HCT116 (cell line): ENCODE measurements at regions not wholly inside any gene's neighbourhood (a gene's known extent, or its start where the extent isn't known, plus 50 kb on each side); places are given as distances from the start of the nearest gene placed in this dataset.

Experiments used
- ATAC-seq: fragments of 200-7000 bp; cut with Tn5 transposase; 2 replicates; pipeline ENCODE4 v1.9.1; 2020; ENCODE audit warnings: mild to moderate bottlenecking, moderate library complexity
- BruUV-seq: library from RNA; stranded (reverse); fragments of 400-500 nt; replicated peaks from 2 replicates; lab custom pipeline; 2021; lab: Mats Ljungman, UMichigan
- CTCF ChIA-PET: fragments of 300-600 bp; sonication (Branson Sonifier 250); formaldehyde crosslinking; loops from one replicate; lab custom pipeline; 2021; ENCODE audit warnings: antibody characterized with exemption; lab: Charles Lee
- POLR2A ChIA-PET: fragments of 300-600, 350-600 bp; sonication (Branson Sonifier 250); formaldehyde crosslinking; loops from one replicate; lab custom pipeline; 2021; ENCODE audit warnings: antibody characterized with exemption; lab: Charles Lee
- RAD21 ChIA-PET, 2 experiments: fragments of 300-600 bp; sonication (Branson Sonifier 250); formaldehyde crosslinking; loops; one replicate each; lab custom pipeline; 2023; ENCODE audit warnings: low total read pairs in 2 of 2; ENCODE audit not compliant: uncharacterized antibody in 2 of 2, unreplicated experiment in 2 of 2, low non-redundant PET in 1 of 2; lab: Charles Lee
- DNase-seq: peaks from one replicate; pipeline ENCODE4 v3.0.0-alpha.2; 2010; ENCODE audit warnings: low read depth, low spot score
- H2AFZ ChIP-seq: fragments of 200-600 bp; shearing (Covaris generic), sonication (generic); 2 replicates; pipeline ENCODE4 v1.6.1; 2017; ENCODE audit warnings: low read depth, mixed run types, mixed read lengths, antibody characterized with exemption, low read length; ENCODE audit not compliant: poor library complexity, severe bottlenecking
- H3K27ac ChIP-seq: 2 replicates; pipeline ENCODE4 v1.5.1; 2012; ENCODE audit warnings: low read depth, low read length
- H3K27me3 ChIP-seq: fragments of 200-600 bp; sonication (generic); 2 replicates; pipeline ENCODE4 v1.6.1; 2016; ENCODE audit warnings: mixed run types, low read length, mixed read lengths; ENCODE audit not compliant: insufficient read depth
- H3K36me3 ChIP-seq, 2 experiments: fragments of 200-500 bp in 1 of 2; fragments of 200-600 bp in 1 of 2; sonication (Bioruptor generic) in 1 of 2; sonication (generic) in 1 of 2; 2 replicates each; pipeline versions ENCODE4 v1.5.1 to v1.6.1; 2014 to 2016; ENCODE audit warnings: low read length in 2 of 2, inconsistent platforms in 1 of 2, mixed read lengths in 1 of 2, mixed run types in 1 of 2; ENCODE audit not compliant: insufficient read depth in 2 of 2, control insufficient read depth in 1 of 2
- H3K4me1 ChIP-seq, 2 experiments: fragments of 200-600 bp in 1 of 2; sonication (generic) in 1 of 2; 2 replicates each; pipeline versions ENCODE4 v1.5.1 to v1.6.1; 2012 to 2017; ENCODE audit warnings: low read length in 2 of 2, inconsistent platforms in 1 of 2, mild to moderate bottlenecking in 1 of 2, mixed read lengths in 1 of 2, mixed run types in 1 of 2, moderate library complexity in 1 of 2; ENCODE audit not compliant: insufficient read depth in 2 of 2, control insufficient read depth in 1 of 2
- H3K4me2 ChIP-seq: fragments of 200-600 bp; sonication (generic); 2 replicates; pipeline ENCODE4 v1.6.1; 2017; ENCODE audit warnings: mixed run types, low read length, mixed read lengths
- H3K4me3 ChIP-seq, 2 experiments: fragments of 200-600 bp in 1 of 2; sonication (generic) in 1 of 2; replicated peaks in 1 of 2; 2 replicates each; pipeline ENCODE4 v1.5.1; 2011 to 2016; ENCODE audit warnings: low read length in 2 of 2, control low read depth in 1 of 2, low read depth in 1 of 2, mild to moderate bottlenecking in 1 of 2, mixed read lengths in 1 of 2, mixed run types in 1 of 2
- H3K79me2 ChIP-seq: fragments of 200-600 bp; sonication (generic); 2 replicates; pipeline ENCODE4 v1.6.1; 2017; ENCODE audit warnings: mild to moderate bottlenecking, mixed run types, low read length, moderate library complexity, mixed read lengths; ENCODE audit not compliant: insufficient read depth
- H3K9ac ChIP-seq: fragments of 200-600 bp; sonication (generic); 2 replicates; pipeline ENCODE4 v1.6.1; 2016; ENCODE audit warnings: low read length, mixed read lengths
- H3K9me2 ChIP-seq: fragments of 200-600 bp; sonication (generic), shearing (Covaris generic); 2 replicates; pipeline ENCODE4 v1.6.1; 2017; ENCODE audit warnings: mixed run types, mild to moderate bottlenecking, moderate library complexity; ENCODE audit not compliant: insufficient read depth
- H3K9me3 ChIP-seq, 2 experiments: fragments of 200-500 bp in 1 of 2; fragments of 200-600 bp in 1 of 2; sonication (Bioruptor generic) in 1 of 2; sonication (generic) in 1 of 2; 2 replicates each; pipeline ENCODE4 v1.6.1; 2014 to 2017; ENCODE audit warnings: low read length in 2 of 2, mixed read lengths in 2 of 2, inconsistent platforms in 1 of 2, low read depth in 1 of 2, mild to moderate bottlenecking in 1 of 2, mixed run types in 1 of 2, moderate library complexity in 1 of 2; ENCODE audit not compliant: control insufficient read depth in 1 of 2, insufficient read depth in 1 of 2
- H4K20me1 ChIP-seq: fragments of 200-600 bp; sonication (generic), shearing (Covaris generic); 2 replicates; pipeline ENCODE4 v1.6.1; 2017; ENCODE audit warnings: mixed run types, mild to moderate bottlenecking, moderate library complexity; ENCODE audit not compliant: insufficient read depth
- CEBPB ChIP-seq: IDR thresholded peaks from 2 replicates; pipeline ENCODE4 v1.6.1; 2012; ENCODE audit warnings: low read depth
- ELF1 ChIP-seq: IDR thresholded peaks from 2 replicates; pipeline ENCODE4 v1.6.1; 2012; ENCODE audit warnings: low read depth, borderline replicate concordance
- EZH2 ChIP-seq: fragments of 200-600 bp; sonication (generic); IDR thresholded peaks from 2 replicates; pipeline ENCODE4 v1.6.1; 2017; ENCODE audit warnings: antibody characterized with exemption, mixed run types
- EZH2phosphoT487 ChIP-seq: fragments of 200-600 bp; IDR thresholded peaks from 2 replicates; pipeline ENCODE4 v1.6.1; 2018; ENCODE audit warnings: antibody characterized with exemption, borderline replicate concordance
- POLR2AphosphoS5 ChIP-seq: IDR thresholded peaks from 2 replicates; pipeline ENCODE4 v1.6.1; 2011; ENCODE audit warnings: mild to moderate bottlenecking, low read depth, low read length, moderate library complexity
- SP1 ChIP-seq: IDR thresholded peaks from 2 replicates; pipeline ENCODE4 v1.6.1; 2012; ENCODE audit warnings: low read depth
- SRF ChIP-seq: IDR thresholded peaks from 2 replicates; pipeline ENCODE4 v1.6.1; 2012; ENCODE audit warnings: low read depth
- TCF7L2 ChIP-seq: IDR thresholded peaks from 2 replicates; pipeline ENCODE4 v1.7.0; 2011; ENCODE audit warnings: borderline replicate concordance, inconsistent platforms; ENCODE audit not compliant: insufficient read depth, insufficient read length; ENCODE audit errors: extremely low read depth
- YY1 ChIP-seq: IDR thresholded peaks from 2 replicates; pipeline ENCODE4 v1.6.1; 2011; ENCODE audit warnings: low read length, low read depth, moderate library complexity, mild to moderate bottlenecking; ENCODE audit not compliant: insufficient replicate concordance; ENCODE audit errors: extremely low read depth
- intact Hi-C: fragments of 100-400 bp; cut with micrococcal nuclease; formaldehyde crosslinking; loops from 2 replicates; pipeline ENCODE4 v1.10.0; 2022
- TF ChIP-seq, protein P1 (sequence below): IDR thresholded peaks from 2 replicates; pipeline ENCODE4 v1.6.1; 2012
- TF ChIP-seq, protein P2 (sequence below), 3 experiments: fragments of 200-600 bp in 1 of 3; sonication (generic) in 1 of 3; IDR thresholded peaks in 2 of 3; conservative IDR thresholded peaks in 1 of 3; 2 replicates each; pipeline ENCODE4 v1.5.1; 2012 to 2017; ENCODE audit warnings: low read depth in 2 of 3, low read length in 2 of 3, antibody characterized with exemption in 1 of 3, borderline replicate concordance in 1 of 3, control low read depth in 1 of 3, mild to moderate bottlenecking in 1 of 3, mixed read lengths in 1 of 3, mixed run types in 1 of 3, moderate library complexity in 1 of 3; ENCODE audit not compliant: insufficient read depth in 1 of 3
- TF ChIP-seq, protein P3 (sequence below): IDR thresholded peaks from 2 replicates; pipeline ENCODE4 v1.6.1; 2012

DNA sequence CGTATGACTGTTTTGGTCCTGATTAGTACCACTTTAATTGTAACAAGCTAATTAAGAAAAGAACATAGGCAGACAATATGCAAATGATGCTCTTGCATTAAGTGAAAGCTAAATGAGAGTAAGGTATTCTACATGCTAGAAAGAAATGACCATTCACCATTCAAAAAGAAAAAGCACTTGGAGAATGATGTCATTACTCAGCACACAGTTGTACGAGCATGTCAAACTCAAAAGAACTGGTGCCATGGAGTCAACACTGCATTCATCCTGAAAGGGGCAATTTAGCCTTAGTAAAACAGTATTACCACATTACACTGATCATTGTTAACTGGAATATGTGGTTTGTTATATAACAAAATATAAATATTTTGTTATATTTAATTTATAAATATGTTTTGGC, 136.2 kb upstream of the CTTNBP2 start:
- ATAC-seq (no peak), DNase-seq (no peak)
- H3K9ac ChIP-seq = no peak overlapping the region
- no peaks in the 10 kb centered on the region for H3K27me3 ChIP-seq
- ChIA-PET RAD21 (no interaction called here), POLR2A (no interaction called here), CTCF (no interaction called here)
- H3K9me3 ChIP-seq = no peaks in the 10 kb centered on the region
- no TSS peak for BruUV-seq
- no peaks in the 10 kb centered on the region for H3K79me2 ChIP-seq
- H3K4me3 ChIP-seq = no peak overlapping the region
- no peak overlapping the region for H2AFZ ChIP-seq
- no peaks in the 10 kb centered on the region for H4K20me1 ChIP-seq
- H3K9me2 ChIP-seq = no peaks in the 10 kb centered on the region
- TF ChIP-seq CEBPB (no peak), ELF1 (no peak), EZH2phosphoT487 (no peak), TCF7L2 (no peak), POLR2AphosphoS5 (no peak), SRF (no peak), YY1 (no peak), EZH2 (no peak), SP1 (no peak)
- TF ChIP-seq, protein P1, sequence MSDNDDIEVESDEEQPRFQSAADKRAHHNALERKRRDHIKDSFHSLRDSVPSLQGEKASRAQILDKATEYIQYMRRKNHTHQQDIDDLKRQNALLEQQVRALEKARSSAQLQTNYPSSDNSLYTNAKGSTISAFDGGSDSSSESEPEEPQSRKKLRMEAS = no peak
- TF ChIP-seq, protein P2, sequence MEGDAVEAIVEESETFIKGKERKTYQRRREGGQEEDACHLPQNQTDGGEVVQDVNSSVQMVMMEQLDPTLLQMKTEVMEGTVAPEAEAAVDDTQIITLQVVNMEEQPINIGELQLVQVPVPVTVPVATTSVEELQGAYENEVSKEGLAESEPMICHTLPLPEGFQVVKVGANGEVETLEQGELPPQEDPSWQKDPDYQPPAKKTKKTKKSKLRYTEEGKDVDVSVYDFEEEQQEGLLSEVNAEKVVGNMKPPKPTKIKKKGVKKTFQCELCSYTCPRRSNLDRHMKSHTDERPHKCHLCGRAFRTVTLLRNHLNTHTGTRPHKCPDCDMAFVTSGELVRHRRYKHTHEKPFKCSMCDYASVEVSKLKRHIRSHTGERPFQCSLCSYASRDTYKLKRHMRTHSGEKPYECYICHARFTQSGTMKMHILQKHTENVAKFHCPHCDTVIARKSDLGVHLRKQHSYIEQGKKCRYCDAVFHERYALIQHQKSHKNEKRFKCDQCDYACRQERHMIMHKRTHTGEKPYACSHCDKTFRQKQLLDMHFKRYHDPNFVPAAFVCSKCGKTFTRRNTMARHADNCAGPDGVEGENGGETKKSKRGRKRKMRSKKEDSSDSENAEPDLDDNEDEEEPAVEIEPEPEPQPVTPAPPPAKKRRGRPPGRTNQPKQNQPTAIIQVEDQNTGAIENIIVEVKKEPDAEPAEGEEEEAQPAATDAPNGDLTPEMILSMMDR (IDR thresholded peaks at IDR 0.05 in 2 of 3, conservative IDR thresholded peaks at IDR 0.05 in 1 of 3; ENCODE audit: borderline replicate concordance in 1 of 3, insufficient read depth in 1 of 3, low read depth in 2 of 3, low read length in 2 of 3) = no peak
- TF ChIP-seq, protein P3, sequence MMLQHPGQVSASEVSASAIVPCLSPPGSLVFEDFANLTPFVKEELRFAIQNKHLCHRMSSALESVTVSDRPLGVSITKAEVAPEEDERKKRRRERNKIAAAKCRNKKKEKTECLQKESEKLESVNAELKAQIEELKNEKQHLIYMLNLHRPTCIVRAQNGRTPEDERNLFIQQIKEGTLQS = no peak
- H3K4me2 ChIP-seq = no peak overlapping the region
- H3K27ac ChIP-seq = no peak overlapping the region
- intact Hi-C loops = no loop called here
- no peaks in the 10 kb centered on the region for H3K4me1 ChIP-seq
- no peaks in the 10 kb centered on the region for H3K36me3 ChIP-seq
